ENCODE measurements at regions not wholly inside any gene's neighbourhood (a gene's known extent, or its start where the extent isn't known, plus 50 kb on each side); places are given as distances from the start of the nearest gene placed in this dataset.

DNA sequence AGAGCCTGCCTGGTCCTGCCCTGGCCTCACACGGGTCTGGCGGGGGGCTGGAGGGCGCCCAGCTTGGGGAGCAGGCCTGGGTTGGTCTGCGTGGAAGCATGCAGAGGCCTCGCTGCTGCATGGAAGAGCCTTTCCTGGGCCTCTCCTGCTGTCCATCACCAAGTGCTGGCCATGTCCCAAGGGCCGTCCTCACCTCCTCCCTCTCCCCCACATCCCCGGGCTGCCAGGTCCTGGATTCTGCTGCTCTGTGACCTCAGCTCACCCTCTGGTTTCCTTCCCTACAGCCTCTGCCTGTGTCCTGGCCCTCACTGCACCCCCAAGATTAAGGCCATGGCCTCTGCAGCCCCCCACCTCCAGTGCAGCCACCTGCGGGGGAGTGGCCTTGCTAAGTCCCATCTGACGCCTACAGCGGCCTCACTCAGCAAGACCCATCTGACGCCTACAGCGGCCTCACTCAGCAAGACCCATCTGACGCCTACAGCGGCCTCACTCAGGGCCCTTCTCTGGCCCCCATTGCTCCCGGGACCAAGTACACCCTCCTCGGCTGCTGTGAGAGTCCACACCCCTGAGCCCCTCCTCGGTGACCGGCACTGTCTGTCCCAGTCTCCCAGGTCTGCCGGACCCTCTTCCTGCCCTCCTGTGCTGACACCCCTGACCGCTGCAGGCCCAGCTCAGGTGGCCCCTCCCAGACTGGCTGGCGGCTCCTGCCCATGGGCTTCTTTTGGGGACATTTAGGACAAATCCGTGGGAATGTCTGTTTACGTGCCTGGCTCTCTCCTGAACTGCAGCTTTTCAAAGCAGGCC, 119.5 kb upstream of the B3GAT1 start:
- Mint-ChIP-seq H3K27me3 (ENCODE audit: low read depth, unreplicated experiment) (peaks cover 66% of the 10 kb centered on the region), H3K27ac (ENCODE audit: unreplicated experiment) (no peak overlapping the region), H3K36me3 (ENCODE audit: low read depth, unreplicated experiment) (no peaks in the 10 kb centered on the region), H3K9me3 (ENCODE audit: unreplicated experiment) (no peaks in the 10 kb centered on the region), H3K4me1 (ENCODE audit: low read depth, unreplicated experiment) (no peaks in the 10 kb centered on the region), H3K4me3 (ENCODE audit: unreplicated experiment) (no peak overlapping the region)
- H3K4me2 ChIP-seq (ENCODE audit: low read length): no peak overlapping the region
- no peak for TF ChIP-seq EZH2 (IDR thresholded peaks at IDR 0.05; ENCODE audit: insufficient read depth, low read length)
- TF ChIP-seq, protein P1, sequence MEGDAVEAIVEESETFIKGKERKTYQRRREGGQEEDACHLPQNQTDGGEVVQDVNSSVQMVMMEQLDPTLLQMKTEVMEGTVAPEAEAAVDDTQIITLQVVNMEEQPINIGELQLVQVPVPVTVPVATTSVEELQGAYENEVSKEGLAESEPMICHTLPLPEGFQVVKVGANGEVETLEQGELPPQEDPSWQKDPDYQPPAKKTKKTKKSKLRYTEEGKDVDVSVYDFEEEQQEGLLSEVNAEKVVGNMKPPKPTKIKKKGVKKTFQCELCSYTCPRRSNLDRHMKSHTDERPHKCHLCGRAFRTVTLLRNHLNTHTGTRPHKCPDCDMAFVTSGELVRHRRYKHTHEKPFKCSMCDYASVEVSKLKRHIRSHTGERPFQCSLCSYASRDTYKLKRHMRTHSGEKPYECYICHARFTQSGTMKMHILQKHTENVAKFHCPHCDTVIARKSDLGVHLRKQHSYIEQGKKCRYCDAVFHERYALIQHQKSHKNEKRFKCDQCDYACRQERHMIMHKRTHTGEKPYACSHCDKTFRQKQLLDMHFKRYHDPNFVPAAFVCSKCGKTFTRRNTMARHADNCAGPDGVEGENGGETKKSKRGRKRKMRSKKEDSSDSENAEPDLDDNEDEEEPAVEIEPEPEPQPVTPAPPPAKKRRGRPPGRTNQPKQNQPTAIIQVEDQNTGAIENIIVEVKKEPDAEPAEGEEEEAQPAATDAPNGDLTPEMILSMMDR (IDR thresholded peaks at IDR 0.05; ENCODE audit: insufficient read depth, low read depth, low read length): no peak
- H2AFZ ChIP-seq (ENCODE audit: low read depth, low read length): no peak overlapping the region
- no peaks in the 10 kb centered on the region for H4K20me1 ChIP-seq (ENCODE audit: insufficient read depth, low read length)
- no peaks in the 10 kb centered on the region for H3K9me3 ChIP-seq (ENCODE audit: insufficient read depth, low read depth, low read length)
- FAIRE-seq (no peak), DNase-seq (ENCODE audit: low read depth) (no peak)
- no peaks in the 10 kb centered on the region for H3K36me3 ChIP-seq (ENCODE audit: insufficient read depth, low read length)
- H3K27ac ChIP-seq (ENCODE audit: low read depth, low read length): no peak overlapping the region
- no peaks in the 10 kb centered on the region for H3K79me2 ChIP-seq (ENCODE audit: insufficient read depth, low read length)
- no peaks in the 10 kb centered on the region for H3K27me3 ChIP-seq (ENCODE audit: insufficient read depth, low read length)
- no peaks in the 10 kb centered on the region for H3K4me1 ChIP-seq (ENCODE audit: insufficient read depth, low read length)
- H3K4me3 ChIP-seq (ENCODE audit: insufficient read depth, low read depth, low read length): no peak overlapping the region
- H3K9ac ChIP-seq (ENCODE audit: low read length): no peak overlapping the region

DNA sequence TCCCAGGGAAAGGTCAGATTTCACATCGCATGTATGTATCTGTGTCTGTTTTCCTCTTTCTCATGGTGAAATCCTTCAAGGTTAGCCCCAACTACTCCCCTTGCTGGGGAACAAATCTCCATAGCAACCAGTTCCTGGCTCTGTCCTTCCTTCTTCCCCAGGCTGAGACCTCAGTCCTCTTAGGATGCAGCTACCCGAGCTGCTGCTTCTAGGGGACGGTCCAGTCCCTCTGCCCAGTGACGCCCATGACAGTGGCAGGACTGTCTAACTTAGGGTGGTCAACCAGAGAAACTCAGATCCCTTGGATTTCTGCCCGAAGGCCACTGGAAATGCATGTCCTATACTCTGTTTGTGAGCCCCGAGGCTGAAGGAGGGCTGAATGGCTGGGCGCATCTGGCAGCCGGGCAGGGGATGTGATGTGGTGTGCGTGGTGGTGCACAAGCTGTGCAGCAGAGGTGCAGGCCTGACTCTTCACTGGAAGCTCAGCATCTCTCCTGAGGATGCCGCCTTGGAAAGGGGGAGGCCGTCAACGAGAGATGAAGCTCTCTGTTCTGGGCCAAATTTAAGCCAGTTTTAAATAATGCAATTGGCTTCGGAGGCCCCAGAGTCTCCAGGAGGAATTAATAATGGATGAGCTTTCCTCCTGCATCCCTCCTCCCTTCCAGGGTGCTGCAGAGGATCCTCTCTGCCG, 118.7 kb upstream of the B3GAT1 start:
- Histone ChIP-seq H2AFZ (ENCODE audit: low read depth, low read length) (no peak overlapping the region), H3K9ac (ENCODE audit: low read length) (no peak overlapping the region), H3K27me3 (ENCODE audit: insufficient read depth, low read length) (no peaks in the 10 kb centered on the region), H3K4me2 (ENCODE audit: low read length) (no peak overlapping the region), H3K79me2 (ENCODE audit: insufficient read depth, low read length) (no peaks in the 10 kb centered on the region), H3K27ac (ENCODE audit: low read depth, low read length) (no peak overlapping the region), H4K20me1 (ENCODE audit: insufficient read depth, low read length) (no peaks in the 10 kb centered on the region), H3K4me1 (ENCODE audit: insufficient read depth, low read length) (no peaks in the 10 kb centered on the region), H3K9me3 (ENCODE audit: insufficient read depth, low read depth, low read length) (no peaks in the 10 kb centered on the region), H3K4me3 (ENCODE audit: insufficient read depth, low read depth, low read length) (no peak overlapping the region), H3K36me3 (ENCODE audit: insufficient read depth, low read length) (no peaks in the 10 kb centered on the region)
- no peaks in the 10 kb centered on the region for H3K36me3 Mint-ChIP-seq (ENCODE audit: low read depth, unreplicated experiment)
- H3K4me1 Mint-ChIP-seq (ENCODE audit: low read depth, unreplicated experiment): no peaks in the 10 kb centered on the region
- DNase-seq (ENCODE audit: low read depth) (no peak), FAIRE-seq (no peak)
- TF ChIP-seq, protein P1 (IDR thresholded peaks at IDR 0.05; ENCODE audit: insufficient read depth, low read depth, low read length): no peak
- TF ChIP-seq EZH2 (IDR thresholded peaks at IDR 0.05; ENCODE audit: insufficient read depth, low read length): no peak
- H3K27me3 Mint-ChIP-seq (ENCODE audit: low read depth, unreplicated experiment): peaks cover 62% of the 10 kb centered on the region
- H3K27ac Mint-ChIP-seq (ENCODE audit: unreplicated experiment): no peak overlapping the region
- H3K4me3 Mint-ChIP-seq (ENCODE audit: unreplicated experiment): no peak overlapping the region
- no peaks in the 10 kb centered on the region for H3K9me3 Mint-ChIP-seq (ENCODE audit: unreplicated experiment)

Data from astrocyte (in vitro differentiated cells and primary cell).